Frontal cortex (tissue), 3 donors: ENCODE measurements at regions not wholly inside any gene's neighbourhood (a gene's known extent, or its start where the extent isn't known, plus 50 kb on each side); places are given as distances from the start of the nearest gene placed in this dataset.
"Not testable (repeated sequence)": the region's sequence is repeated elsewhere in the genome, so short reads cannot be mapped to it uniquely, and the experiment has no call there.

ENCODE experiments used
- DNase-seq, 2 donors: peaks; one replicate each; pipeline ENCODE4 v3.0.0; 2012; ENCODE audit warnings: low spot score in 2 of 2
- FAIRE-seq: peaks from 2 replicates; lab custom pipeline; 2012; peaks lifted over from hg19 to GRCh38; lab: Jason Lieb, UNC
- donor health status: control.
- donor health status: control.
- donor health status: control.

DNA sequence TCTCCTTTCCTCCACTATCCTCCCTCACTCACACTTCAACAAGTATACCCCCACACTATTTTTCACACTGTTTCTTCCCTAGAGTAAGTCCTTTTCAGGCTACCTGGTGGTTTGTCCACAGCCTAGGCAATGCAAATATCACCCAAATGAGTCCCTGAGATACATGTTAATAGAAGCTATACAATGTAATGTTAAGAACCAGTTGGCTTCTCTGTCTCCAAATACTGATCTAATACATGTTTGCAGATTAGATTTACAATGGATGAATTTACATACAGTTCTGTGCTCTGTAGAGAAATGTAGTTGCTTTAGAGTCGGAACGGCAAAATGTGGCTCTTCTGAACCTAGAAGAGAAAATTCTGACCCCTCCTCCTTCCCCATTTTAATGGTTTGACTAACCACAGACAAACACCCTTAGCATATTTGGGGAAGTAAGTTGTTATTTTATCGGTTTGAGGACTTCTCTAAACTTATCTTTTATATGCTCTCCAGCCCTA is 63.6 kb upstream of the MBNL1 start:
- FAIRE-seq (no peak), DNase-seq (no peak)

DNA sequence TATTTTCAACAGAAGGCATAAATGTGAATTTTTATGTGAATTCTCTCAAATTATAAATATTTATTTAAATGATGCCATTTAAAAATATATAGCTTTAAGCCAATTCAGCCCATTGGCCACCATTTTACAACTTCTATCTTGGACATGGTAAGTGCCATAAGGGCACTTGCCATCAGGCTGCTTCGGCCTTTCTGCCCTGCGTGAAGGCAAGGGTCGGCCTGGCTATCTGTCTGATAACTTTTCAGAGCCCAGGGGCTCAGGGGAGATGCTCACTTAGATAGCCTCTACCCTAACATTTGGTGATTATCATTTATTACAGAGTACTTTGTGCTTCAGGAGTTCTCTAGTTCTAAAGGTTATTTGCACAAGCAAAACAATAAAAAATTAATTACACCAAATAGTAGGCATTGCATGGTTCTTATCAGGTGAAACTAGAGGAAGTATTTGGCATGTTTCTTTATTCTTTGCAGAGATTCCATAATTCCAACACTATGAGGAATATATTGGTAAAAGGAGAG is 62.4 kb upstream of the MBNL1 start:
- no peak for FAIRE-seq
- DNase-seq = no peak

DNA sequence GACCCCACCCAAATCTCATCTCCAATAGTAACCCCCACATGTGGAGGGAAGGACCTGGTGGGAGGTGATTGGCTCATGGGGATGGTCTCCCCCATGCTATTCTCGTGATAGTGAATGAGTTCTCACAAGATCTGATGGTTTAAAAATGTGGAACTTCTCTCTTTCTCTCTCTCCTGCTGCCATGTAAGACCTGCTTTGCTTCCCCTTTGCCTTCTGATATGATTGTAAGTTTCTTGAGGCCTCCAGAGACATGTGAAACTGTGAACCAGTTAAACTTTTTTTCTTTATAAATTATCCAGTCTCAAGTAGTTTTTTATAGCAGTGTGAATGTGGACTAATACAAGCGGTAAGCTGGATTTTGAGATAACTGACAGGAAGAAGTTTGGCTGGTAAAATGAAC is 60.3 kb upstream of the MBNL1 start:
- FAIRE-seq = no peak
- no peak for DNase-seq

DNA sequence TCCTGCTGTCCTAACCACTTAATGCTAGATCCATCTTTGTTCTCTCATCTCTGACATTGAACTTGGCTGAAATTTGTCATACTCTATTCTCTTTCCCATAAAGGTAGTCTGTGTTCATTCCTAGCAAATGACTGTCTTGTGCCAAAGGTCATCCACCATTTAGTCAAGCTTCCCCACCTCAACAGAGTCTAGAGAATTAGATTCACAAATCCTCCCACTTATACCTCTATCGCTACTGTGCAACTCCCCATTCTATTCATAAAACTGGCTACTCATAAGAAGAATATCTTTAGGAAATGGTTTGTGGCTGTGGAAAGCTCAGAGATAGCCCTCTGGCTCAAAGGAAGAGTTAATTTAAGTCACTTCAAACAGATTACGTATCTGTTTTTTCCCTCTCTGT is 59.7 kb upstream of the MBNL1 start:
- DNase-seq (no peak), FAIRE-seq (no peak)

DNA sequence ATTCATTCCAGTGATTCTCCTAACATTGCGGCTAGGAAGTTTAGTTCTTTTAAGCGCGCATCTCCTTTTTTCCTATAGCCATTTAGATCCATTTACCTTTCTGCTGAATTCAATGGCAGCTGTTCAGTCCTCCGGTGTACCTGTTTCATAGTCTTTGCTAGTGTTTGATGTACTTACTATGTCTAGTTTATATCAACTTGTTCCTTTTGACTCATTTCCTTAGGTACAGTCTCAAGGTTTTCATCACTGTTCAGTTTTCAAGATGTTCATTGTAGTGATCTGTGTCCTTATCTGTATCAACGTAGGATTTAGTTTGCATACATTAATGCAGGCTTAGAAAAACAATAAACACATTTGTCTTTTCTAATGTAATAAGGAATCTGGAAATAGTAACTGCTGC is 59.0 kb upstream of the MBNL1 start:
- no peak for FAIRE-seq

DNA sequence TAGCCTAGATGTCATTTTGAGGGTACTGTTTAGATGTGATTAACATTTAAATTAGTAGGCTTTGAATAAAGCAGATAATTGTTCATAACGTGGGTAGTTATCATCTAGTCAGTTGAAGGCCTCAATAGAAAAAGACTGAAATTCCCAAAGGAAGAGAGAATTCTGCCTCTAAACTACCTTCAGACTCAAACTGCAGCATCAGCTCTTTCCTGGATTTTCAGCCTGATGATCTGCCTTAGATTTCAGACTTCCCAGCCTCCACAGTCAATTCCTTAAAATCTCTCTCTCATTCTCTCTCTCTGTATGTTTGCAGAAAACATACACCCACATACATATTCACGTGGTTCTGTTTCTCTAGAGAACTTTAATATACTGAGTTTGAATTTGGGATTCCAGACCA is 58.0 kb upstream of the MBNL1 start:
- DNase-seq = no peak
- FAIRE-seq = no peak

More for the DNA sequence above, 59.0 kb upstream of the MBNL1 start:
- no peak for DNase-seq

DNA sequence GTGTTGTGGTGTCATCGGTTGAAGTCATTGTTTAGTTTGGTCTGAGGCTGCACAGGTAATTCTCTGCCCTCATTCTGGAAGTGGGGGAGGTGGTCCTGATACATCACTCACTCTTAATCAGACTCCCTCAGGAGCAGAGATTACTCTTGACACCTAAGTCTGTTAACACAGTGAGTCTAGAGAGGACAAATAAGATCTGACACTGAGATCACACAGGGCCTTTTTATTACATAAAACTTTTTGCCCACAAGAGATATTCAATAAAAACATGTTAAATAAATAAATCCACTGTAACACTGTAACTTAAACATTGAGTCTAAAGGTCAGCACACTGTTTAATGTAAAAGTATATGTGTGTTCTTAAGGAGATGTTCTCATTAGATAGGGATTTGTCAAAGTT is 57.1 kb upstream of the MBNL1 start:
- DNase-seq (no peak), FAIRE-seq (no peak)

DNA sequence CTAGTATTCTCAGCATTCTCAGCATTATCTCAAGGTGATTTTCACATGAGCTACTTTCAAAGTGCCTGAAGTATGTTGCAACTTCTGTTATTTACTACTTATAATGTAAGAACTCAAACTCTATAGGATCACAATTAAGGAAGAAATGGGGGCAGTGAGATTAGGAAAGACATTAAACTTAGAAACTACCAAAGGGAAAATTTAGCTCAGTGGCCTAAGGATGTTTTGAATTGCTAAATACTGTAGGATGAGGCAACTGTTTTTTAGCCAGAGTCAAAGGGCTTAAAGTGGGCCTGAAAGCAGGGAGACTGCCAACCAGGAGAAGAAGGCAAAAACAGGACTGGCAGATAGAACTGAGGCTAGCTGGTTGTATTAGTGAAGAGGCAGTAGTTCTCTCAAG is 55.5 kb upstream of the MBNL1 start:
- FAIRE-seq (no peak), DNase-seq (no peak)

DNA sequence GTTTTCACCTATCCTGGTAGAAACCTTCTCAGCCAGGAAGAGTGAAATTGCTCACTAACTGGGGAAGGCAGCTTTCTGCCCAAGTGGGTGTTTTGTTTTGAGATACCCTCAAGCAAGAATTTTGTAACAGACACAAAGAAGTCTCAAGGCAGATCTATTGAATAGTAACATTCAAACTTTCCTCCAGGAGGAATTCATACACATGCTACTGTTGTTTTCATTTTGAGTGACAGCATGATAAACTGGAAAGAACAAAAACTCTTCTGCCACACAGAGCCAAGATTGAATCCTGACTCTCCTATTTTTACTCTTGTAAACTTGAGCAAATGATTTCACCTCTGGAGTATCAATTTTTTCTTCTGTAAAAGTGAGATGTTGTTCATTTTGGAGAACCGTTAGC is 54.8 kb upstream of the MBNL1 start:
- FAIRE-seq (no peak), DNase-seq (no peak)

DNA sequence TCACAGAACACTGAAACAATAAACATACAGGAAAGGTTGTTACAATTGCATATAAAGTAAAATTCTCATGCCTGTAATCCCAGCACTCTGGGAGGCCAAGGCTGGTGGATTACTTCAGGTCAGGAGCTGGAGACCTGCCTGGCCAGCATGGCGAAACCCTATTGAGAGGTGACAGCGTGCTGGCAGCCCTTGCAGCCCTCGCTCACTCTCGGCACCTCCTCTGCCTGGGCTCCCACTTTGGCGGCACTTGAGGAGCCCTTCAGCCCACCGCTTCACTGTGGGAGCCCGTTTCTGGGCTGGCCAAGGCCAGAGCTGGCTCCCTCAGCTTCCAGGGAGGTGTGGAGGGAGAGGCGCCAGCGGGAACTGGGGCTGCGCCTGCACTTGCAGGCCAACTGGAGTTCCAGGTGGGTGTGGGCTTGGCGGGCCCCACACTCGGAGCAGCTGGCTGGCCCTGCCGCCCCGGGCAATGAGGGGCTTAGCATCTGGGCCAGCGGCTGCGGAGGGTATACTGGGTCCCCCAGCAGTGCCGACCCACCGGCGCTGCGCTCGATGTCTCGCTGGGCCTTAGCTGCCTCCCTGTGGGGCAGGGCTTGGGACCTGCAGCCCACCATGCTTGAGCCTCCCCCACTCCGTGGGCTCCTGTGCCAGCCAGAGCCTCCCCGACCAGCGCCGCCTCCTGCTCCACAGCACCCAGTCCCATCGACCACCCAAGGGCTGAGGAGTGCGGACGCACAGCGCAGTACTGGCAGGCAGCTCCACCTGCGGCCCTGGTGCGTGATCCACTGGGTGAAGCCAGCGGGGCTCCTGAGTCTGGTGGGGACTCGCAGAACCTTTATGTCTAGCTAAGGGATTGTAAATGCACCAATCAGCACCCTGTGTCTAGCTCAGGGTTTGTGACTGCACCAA is 51.5 kb upstream of the MBNL1 start:
- not testable (repeated sequence) for FAIRE-seq, DNase-seq

DNA sequence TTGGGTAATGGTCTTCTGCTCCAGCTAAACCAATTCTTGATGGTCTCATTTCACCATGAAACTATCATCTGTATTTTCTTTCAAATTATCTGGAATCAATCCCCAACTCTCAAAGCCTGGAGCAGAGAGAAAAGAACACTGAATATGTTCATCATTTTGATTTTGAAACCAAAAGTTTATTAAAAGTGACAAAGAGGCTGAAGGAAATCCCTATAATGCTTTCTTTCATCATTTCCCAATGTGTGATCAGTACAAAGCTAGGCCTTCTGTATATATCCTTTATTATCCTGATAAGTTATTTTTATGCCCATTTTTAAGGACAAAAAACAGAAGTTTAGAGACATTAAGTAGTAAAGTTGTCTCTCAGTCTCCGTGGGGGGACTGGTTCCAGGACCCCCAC is 50.1 kb upstream of the MBNL1 start:
- DNase-seq (no peak), FAIRE-seq (no peak)
